ENCODE measurements at regions not wholly inside any gene's neighbourhood (a gene's known extent, or its start where the extent isn't known, plus 50 kb on each side); places are given as distances from the start of the nearest gene placed in this dataset.

DNA sequence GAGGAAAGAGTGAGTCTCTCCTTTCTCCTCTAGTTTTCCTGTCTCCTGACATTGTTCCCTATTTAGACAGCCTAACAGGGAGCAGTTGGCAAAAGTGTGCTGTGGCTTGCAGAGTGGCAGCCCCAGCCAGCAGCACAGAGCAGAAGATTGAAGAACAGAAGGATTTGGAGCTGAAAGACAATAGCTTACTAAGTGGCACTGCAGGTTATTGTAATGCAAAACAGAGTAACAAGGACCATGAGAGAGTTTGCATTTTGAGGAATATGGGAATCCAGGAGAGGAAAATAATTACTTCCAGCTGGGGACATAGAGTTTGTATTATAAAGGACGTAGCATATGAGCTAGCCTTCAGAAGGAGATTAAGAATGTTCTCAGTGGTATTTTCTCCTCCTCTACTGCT, 342.4 kb downstream of the AKAIN1 start:
- Histone ChIP-seq H3K36me3 (replicated peaks; ENCODE audit: insufficient read depth, low read length) (no peaks in the 10 kb centered on the region), H3K9me3 (replicated peaks; ENCODE audit: insufficient read depth, low read length) (no peaks in the 10 kb centered on the region), H3K27me3 (replicated peaks; ENCODE audit: insufficient read depth, low read length) (no peaks in the 10 kb centered on the region), H3K79me2 (ENCODE audit: low read length) (no peaks in the 10 kb centered on the region), H3K4me1 (ENCODE audit: low read length) (no peaks in the 10 kb centered on the region), H3K9me2 (replicated peaks; ENCODE audit: insufficient read depth, low read length) (no peaks in the 10 kb centered on the region), H3K4me2 (ENCODE audit: low read depth, low read length) (no peak overlapping the region), H3K4me3 (ENCODE audit: low read length) (no peak overlapping the region), H2AFZ (ENCODE audit: low read length) (no peak overlapping the region), H3F3A (ENCODE audit: insufficient read depth, low read length) (no peaks in the 10 kb centered on the region), H3K27ac (ENCODE audit: low read length) (no peak overlapping the region), H3K9ac (ENCODE audit: low read length) (no peak overlapping the region), H4K20me1 (ENCODE audit: insufficient read depth, low read length) (no peaks in the 10 kb centered on the region)
- TF ChIP-seq, protein P1, sequence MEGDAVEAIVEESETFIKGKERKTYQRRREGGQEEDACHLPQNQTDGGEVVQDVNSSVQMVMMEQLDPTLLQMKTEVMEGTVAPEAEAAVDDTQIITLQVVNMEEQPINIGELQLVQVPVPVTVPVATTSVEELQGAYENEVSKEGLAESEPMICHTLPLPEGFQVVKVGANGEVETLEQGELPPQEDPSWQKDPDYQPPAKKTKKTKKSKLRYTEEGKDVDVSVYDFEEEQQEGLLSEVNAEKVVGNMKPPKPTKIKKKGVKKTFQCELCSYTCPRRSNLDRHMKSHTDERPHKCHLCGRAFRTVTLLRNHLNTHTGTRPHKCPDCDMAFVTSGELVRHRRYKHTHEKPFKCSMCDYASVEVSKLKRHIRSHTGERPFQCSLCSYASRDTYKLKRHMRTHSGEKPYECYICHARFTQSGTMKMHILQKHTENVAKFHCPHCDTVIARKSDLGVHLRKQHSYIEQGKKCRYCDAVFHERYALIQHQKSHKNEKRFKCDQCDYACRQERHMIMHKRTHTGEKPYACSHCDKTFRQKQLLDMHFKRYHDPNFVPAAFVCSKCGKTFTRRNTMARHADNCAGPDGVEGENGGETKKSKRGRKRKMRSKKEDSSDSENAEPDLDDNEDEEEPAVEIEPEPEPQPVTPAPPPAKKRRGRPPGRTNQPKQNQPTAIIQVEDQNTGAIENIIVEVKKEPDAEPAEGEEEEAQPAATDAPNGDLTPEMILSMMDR (IDR thresholded peaks at IDR 0.05; ENCODE audit: low read length): no peak
- TF ChIP-seq EZH2 (optimal IDR thresholded peaks at IDR 0.05; ENCODE audit: low read depth, low read length) (no peak), EZH2phosphoT487 (IDR thresholded peaks at IDR 0.05; ENCODE audit: low read length) (no peak)
- DNase-seq: no peak

DNA sequence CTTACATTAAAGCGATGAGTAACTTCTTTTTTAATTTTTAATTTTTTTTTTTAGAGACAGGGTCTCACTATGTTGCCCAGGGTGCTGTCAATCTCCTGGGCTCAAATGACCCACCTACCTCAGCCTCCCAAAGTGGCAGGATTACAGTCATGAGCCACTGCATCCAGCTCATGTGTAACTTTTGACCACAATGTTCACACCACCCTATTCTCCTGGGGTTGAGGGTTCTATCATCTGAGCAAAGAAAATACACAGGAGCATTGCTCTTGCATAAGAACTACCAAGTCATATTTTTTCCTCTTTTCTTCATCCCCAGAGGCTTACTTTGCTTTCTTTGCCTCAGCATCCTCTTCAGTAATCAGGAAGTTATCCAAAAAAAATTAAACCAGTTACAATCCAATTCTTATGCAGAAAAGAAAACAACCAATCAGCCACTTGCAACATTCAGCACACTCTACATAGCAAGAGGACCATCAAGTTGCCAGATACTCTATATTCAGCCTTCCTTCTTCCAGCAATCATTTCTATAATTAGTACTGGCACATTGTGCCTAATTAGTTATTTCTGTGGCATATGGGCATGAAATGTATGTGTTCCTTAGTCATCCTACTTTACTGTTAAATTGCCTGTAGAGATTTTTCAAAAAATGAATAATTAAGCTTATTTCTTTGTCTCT, 345.6 kb downstream of the AKAIN1 start:
- Histone ChIP-seq H3K9me3 (replicated peaks; ENCODE audit: insufficient read depth, low read length) (no peaks in the 10 kb centered on the region), H2AFZ (ENCODE audit: low read length) (no peak overlapping the region), H4K20me1 (ENCODE audit: insufficient read depth, low read length) (no peaks in the 10 kb centered on the region), H3K9me2 (replicated peaks; ENCODE audit: insufficient read depth, low read length) (no peaks in the 10 kb centered on the region), H3K27me3 (replicated peaks; ENCODE audit: insufficient read depth, low read length) (no peaks in the 10 kb centered on the region), H3K4me1 (ENCODE audit: low read length) (no peaks in the 10 kb centered on the region), H3K79me2 (ENCODE audit: low read length) (no peaks in the 10 kb centered on the region), H3K36me3 (replicated peaks; ENCODE audit: insufficient read depth, low read length) (no peaks in the 10 kb centered on the region), H3K9ac (ENCODE audit: low read length) (no peak overlapping the region), H3K4me2 (ENCODE audit: low read depth, low read length) (no peak overlapping the region), H3K27ac (ENCODE audit: low read length) (no peak overlapping the region), H3K4me3 (ENCODE audit: low read length) (no peak overlapping the region), H3F3A (ENCODE audit: insufficient read depth, low read length) (no peaks in the 10 kb centered on the region)
- DNase-seq: no peak
- TF ChIP-seq EZH2 (optimal IDR thresholded peaks at IDR 0.05; ENCODE audit: low read depth, low read length): no peak
- TF ChIP-seq, protein P1 (IDR thresholded peaks at IDR 0.05; ENCODE audit: low read length): no peak
- TF ChIP-seq EZH2phosphoT487 (IDR thresholded peaks at IDR 0.05; ENCODE audit: low read length): no peak

DNA sequence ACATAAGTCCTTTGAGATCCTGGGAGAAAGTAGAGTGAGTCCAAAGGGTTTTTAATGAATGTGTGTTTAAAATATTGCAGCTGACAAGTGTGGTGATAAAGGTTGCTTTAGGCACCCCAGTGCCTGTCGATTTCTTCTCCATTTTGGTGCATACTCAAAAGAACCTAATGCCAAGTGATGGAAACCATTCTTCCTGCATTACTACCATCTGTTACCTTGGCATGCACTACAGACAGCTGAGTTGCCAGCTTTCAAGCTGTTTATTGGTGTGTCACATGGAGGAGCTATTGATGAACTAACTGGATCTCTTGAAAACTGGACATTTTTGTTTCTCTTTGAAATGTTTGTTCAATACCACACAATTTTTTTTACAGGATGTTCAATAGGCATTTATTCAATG, 350.0 kb downstream of the AKAIN1 start:
- Histone ChIP-seq H3K4me2 (ENCODE audit: low read depth, low read length) (no peak overlapping the region), H3K36me3 (replicated peaks; ENCODE audit: insufficient read depth, low read length) (no peaks in the 10 kb centered on the region), H2AFZ (ENCODE audit: low read length) (no peak overlapping the region), H3K4me3 (ENCODE audit: low read length) (no peak overlapping the region), H3K79me2 (ENCODE audit: low read length) (no peaks in the 10 kb centered on the region), H4K20me1 (ENCODE audit: insufficient read depth, low read length) (no peaks in the 10 kb centered on the region), H3K27me3 (replicated peaks; ENCODE audit: insufficient read depth, low read length) (no peaks in the 10 kb centered on the region), H3K9ac (ENCODE audit: low read length) (no peak overlapping the region), H3F3A (ENCODE audit: insufficient read depth, low read length) (no peaks in the 10 kb centered on the region), H3K27ac (ENCODE audit: low read length) (no peak overlapping the region), H3K4me1 (ENCODE audit: low read length) (no peaks in the 10 kb centered on the region), H3K9me3 (replicated peaks; ENCODE audit: insufficient read depth, low read length) (no peaks in the 10 kb centered on the region), H3K9me2 (replicated peaks; ENCODE audit: insufficient read depth, low read length) (no peaks in the 10 kb centered on the region)
- no peak for TF ChIP-seq EZH2 (optimal IDR thresholded peaks at IDR 0.05; ENCODE audit: low read depth, low read length)
- TF ChIP-seq EZH2phosphoT487 (IDR thresholded peaks at IDR 0.05; ENCODE audit: low read length): no peak
- TF ChIP-seq, protein P1 (IDR thresholded peaks at IDR 0.05; ENCODE audit: low read length): no peak
- DNase-seq: no peak
